T-helper 1 cell treated with Interleukin-12 subunit alpha and Interleukin-12 subunit beta and Interleukin-4 antibody, amounts not matched to agents 30 μg/mL and 1 μg/mL, for 36 hours (primary cell): ENCODE measurements at regions not wholly inside any gene's neighbourhood (a gene's known extent, or its start where the extent isn't known, plus 50 kb on each side); places are given as distances from the start of the nearest gene placed in this dataset.

Source experiments
- H3K27ac Mint-ChIP-seq: one replicate; pipeline ENCODE4 v1.8.0; 2021; ENCODE audit warnings: mild to moderate bottlenecking, mixed read lengths
- H3K27me3 Mint-ChIP-seq: one replicate; pipeline ENCODE4 v1.8.0; 2021; ENCODE audit warnings: low read depth, mixed read lengths
- H3K36me3 Mint-ChIP-seq: one replicate; pipeline ENCODE4 v1.8.0; 2021; ENCODE audit warnings: low read depth, mixed read lengths
- H3K4me1 Mint-ChIP-seq: one replicate; pipeline ENCODE4 v1.8.0; 2021; ENCODE audit warnings: low read depth, mixed read lengths
- H3K4me3 Mint-ChIP-seq: one replicate; pipeline ENCODE4 v1.8.0; 2021; ENCODE audit warnings: mild to moderate bottlenecking, moderate library complexity, mixed read lengths
- H3K9me3 Mint-ChIP-seq: one replicate; pipeline ENCODE4 v1.8.0; 2021; ENCODE audit warnings: mixed read lengths

DNA sequence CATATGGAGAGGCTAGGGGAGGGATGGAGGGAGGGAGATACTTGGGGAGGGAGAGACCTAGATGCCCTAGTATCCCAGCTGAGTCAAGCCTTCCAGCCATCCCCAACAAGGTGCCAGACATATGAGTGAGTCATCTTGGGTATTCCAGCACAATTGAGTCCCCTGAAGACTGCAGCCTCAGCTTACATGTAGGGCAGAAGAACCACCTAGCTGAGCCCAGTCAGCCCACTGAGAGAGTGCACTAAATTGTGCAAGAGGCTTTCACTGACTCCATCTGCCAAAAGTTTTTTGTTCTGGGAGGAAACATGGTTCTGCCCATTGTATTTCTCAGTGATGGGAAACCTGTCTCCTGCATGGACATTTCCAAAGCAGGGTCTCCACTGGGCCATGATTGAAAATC is 76.4 kb downstream of the FOXD2 start:
- Mint-ChIP-seq H3K4me1 (no peaks in the 10 kb centered on the region), H3K27me3 (peaks cover 30% of the 10 kb centered on the region), H3K9me3 (peaks cover 8% of the 10 kb centered on the region), H3K27ac (no peak overlapping the region), H3K36me3 (no peaks in the 10 kb centered on the region), H3K4me3 (no peak overlapping the region)

DNA sequence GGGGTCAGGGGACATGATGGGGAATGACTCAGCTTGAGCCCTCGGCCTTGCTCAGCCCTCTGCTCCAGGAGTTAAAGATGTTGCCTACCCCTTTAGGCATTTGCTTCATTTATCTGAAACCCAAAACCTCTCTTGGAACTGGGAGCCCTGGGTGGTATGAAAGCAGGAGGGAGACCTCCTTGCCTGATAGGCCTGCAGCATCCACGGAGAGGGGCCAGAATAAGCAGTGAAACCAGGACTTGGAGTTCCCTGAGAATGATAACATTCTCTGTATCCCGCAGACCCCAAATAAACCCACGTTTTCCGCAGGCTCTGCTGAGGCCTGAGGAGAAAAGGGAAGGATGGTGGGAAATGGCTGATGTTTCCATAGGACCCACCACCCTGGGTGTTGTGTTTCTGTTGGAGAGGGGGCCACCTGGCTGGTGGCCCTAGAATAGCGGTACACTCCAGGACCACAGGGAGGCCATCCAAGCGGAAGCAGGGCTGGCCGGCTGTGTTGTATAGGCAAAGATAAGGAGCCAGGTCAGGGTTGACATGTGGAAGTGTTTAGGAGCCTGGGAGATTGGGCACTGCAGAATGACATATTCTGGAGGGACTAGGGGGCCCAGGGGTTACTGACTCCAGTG is 77.4 kb downstream of the FOXD2 start:
- H3K27ac Mint-ChIP-seq, result no peak overlapping the region
- H3K36me3 Mint-ChIP-seq, result no peaks in the 10 kb centered on the region
- no peak overlapping the region for H3K4me3 Mint-ChIP-seq
- H3K9me3 Mint-ChIP-seq, result peaks cover 8% of the 10 kb centered on the region
- peaks cover 20% of the 10 kb centered on the region for H3K27me3 Mint-ChIP-seq
- H3K4me1 Mint-ChIP-seq, result no peaks in the 10 kb centered on the region

DNA sequence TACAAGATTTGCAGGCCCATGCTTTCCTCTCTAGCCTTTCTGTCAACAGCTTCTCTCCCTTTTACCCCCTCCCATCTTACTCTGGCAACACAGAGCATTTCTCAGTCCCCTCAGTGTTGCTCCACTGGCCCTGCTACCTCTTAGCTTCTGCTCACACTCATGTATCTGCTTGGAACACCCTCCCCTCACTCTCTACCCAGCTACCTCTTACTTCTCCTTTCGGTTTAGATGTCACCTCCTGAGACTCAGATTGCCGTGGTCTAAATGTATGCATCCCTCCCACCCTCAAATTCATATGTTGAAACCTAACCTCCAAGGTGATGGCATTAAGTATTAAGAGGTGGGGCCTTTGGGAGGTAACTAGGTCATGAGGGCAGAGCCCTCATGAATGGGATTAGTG is 80.1 kb downstream of the FOXD2 start:
- H3K27me3 Mint-ChIP-seq, result no peaks in the 10 kb centered on the region
- H3K36me3 Mint-ChIP-seq, result no peaks in the 10 kb centered on the region
- no peaks in the 10 kb centered on the region for H3K4me1 Mint-ChIP-seq
- peaks cover 4% of the 10 kb centered on the region for H3K9me3 Mint-ChIP-seq
- no peak overlapping the region for H3K27ac Mint-ChIP-seq
- H3K4me3 Mint-ChIP-seq, result no peak overlapping the region

DNA sequence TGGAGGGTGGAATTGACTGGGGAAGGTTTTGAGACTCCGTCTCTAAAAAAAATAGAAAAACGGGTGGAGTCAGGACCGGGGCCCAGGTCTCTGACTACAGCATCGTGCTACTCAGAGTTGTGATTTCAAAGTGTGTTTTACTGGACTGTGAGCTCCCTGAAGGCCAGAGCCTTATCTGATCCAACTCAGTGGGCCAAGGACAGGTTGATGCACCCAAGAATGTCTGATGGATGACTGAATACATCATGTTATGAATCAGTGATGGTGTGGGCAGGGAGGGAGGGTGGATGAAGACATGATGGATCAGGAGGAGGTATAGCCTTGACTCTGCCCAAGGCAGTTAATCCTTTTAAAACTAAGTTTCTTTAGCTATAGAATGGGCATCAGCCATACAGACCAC is 81.6 kb downstream of the FOXD2 start:
- Mint-ChIP-seq H3K9me3 (no peaks in the 10 kb centered on the region), H3K4me3 (no peak overlapping the region), H3K4me1 (no peaks in the 10 kb centered on the region), H3K36me3 (no peaks in the 10 kb centered on the region), H3K27ac (no peak overlapping the region), H3K27me3 (peaks cover 7% of the 10 kb centered on the region)

DNA sequence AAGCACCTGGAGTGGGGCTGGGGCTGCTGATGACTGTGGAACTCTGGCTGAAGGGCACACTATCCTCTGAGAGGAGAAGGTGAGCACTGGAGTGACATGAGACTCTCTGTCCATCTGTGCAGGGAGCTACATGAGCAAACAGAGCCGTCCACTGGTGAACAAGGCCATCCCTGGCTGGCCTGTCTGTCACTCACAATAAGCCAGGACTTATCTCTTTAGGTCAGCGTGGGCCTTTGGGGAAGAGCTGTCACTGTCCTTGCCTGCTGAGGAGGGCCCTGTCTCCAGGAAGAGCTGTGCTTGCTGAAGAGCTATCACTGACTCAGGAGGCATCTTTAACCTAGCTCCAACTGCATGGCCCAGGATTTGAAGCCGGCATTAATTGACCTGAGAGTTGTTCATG is 82.1 kb downstream of the FOXD2 start:
- H3K9me3 Mint-ChIP-seq, result no peaks in the 10 kb centered on the region
- H3K27me3 Mint-ChIP-seq, result peaks cover 12% of the 10 kb centered on the region
- H3K4me1 Mint-ChIP-seq, result no peaks in the 10 kb centered on the region
- no peak overlapping the region for H3K27ac Mint-ChIP-seq
- H3K36me3 Mint-ChIP-seq, result no peaks in the 10 kb centered on the region
- H3K4me3 Mint-ChIP-seq, result no peak overlapping the region

DNA sequence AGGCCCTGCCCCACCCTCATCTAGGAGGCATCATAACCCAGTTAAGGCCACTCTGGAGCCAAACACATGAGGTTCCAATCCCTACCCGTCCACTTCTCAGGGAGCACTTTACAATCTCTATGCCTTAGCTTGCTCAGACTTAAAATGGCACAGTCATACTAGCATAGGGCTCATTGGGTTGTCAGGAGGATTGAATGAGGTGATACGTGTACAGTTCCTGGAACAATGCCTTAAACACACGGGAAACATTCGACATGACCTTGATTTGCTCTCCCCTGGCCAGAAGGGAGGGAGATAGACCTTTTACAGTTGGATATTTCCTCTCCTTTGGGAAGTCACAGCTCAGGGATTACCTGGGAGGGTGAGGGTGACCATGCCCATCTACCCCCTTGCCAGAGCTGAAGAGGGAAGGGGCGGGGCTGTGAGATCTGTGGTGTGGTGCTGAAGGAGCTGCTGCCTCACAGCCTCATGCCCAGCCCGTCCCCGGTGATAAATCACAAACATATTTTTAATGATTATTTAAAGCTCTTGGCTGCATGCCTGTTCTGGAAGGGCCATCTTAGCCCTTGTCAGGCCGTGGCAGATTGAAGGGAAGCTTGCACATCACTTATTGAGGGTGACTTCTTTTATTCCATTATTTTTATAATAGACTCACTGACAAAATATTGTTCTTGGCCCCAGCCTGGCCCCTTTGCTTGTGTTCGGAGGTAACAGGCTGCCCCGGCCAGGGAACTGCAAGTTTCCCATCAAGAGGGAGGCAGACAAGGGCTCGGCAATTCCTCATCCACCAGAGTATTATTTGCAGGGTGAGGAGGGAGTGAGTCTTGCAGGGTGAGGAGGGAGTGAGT is 83.4 kb downstream of the FOXD2 start:
- Mint-ChIP-seq H3K4me1 (no peaks in the 10 kb centered on the region), H3K27ac (no peak overlapping the region), H3K9me3 (no peaks in the 10 kb centered on the region), H3K4me3 (no peak overlapping the region), H3K27me3 (peaks cover 14% of the 10 kb centered on the region), H3K36me3 (no peaks in the 10 kb centered on the region)

DNA sequence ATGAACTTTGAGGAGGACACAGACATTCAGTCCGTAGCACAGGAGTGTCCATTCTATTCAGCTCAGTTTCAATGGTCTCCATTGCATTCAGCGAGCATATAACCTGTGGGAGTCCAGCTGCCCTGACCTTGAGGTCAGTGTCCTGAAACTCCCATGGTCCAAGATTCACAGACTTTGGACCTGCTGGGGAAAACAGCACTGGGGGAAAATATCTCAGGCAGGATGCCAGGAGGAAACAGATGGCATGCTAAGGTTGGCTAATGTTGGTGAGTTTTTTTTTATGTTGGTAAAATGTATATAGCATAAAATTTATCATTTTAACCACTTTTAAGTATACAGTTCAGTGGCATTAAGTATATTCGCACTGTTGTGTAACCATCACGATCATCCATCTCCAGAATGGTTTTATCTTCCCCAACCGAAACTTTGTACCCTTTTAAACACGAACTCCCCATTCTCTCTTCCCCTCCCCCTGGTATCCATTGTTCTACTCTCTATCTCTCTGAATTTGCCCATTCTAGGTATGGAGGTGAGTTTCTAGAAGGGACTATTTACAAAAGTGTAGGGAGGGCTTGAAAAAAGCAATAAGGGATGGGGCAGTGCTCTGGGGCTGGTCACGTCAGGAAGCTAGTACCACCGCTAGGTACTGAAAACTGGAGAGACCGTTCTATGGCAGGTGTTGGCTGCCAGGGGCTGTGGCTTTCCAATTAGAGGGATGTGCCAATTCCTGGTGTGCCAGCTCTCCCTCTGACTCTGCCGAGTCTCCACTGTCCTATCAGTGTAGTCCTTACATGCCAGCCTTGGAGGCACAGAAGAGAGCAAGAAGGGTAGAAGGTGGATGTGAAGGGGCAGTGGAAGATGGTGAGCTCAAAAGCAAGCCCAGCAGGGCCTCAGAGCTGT is 85.3 kb downstream of the FOXD2 start:
- H3K27me3 Mint-ChIP-seq, result peaks cover 14% of the 10 kb centered on the region

DNA sequence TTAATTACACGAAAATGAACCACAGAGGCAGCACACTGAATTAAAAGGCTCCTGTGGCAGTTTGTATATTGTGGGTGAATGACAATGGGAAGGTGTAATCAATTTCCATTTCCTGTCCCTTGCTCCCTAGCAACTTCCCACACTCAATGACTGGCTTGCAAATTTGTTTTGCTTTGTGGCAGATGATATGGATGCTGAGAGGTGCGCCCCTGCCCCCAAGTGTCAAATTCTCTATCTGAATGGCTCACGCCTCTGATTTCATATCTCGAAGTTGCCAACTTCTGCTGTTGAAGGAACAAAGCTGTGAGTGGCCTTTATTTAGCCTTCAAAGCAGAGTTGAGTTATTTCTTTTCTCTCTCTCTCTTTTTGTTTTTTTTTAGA is 86.0 kb downstream of the FOXD2 start:
- no peaks in the 10 kb centered on the region for H3K4me1 Mint-ChIP-seq
- H3K4me3 Mint-ChIP-seq, result no peak overlapping the region
- peaks cover 10% of the 10 kb centered on the region for H3K9me3 Mint-ChIP-seq
- H3K36me3 Mint-ChIP-seq, result no peaks in the 10 kb centered on the region
- peaks cover 18% of the 10 kb centered on the region for H3K27me3 Mint-ChIP-seq
- no peak overlapping the region for H3K27ac Mint-ChIP-seq

More for the DNA sequence above, 85.3 kb downstream of the FOXD2 start:
- Mint-ChIP-seq H3K36me3 (no peaks in the 10 kb centered on the region), H3K4me3 (no peak overlapping the region), H3K4me1 (no peaks in the 10 kb centered on the region), H3K9me3 (peaks cover 5% of the 10 kb centered on the region), H3K27ac (no peak overlapping the region)

DNA sequence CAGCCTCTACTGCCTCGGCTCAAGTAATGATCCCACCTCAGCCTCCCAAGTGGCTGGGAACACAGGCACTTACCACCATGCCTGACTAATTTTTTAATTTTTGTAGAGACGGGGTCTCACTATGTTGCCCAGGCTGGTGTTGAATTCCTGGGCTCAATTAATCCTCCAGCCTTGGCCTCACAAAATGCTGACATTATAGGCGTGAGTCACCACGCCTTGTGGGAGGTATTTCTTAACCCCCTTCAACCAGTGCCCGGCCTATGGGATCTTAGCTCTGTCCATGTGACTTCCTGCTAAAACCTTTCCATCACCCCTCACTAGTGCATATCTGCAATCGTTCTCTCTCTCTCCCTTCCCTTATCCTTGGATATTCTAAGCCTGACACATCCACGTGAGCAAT is 86.4 kb downstream of the FOXD2 start:
- Mint-ChIP-seq H3K27ac (no peak overlapping the region), H3K4me1 (no peaks in the 10 kb centered on the region), H3K36me3 (no peaks in the 10 kb centered on the region), H3K4me3 (no peak overlapping the region), H3K9me3 (peaks cover 10% of the 10 kb centered on the region), H3K27me3 (peaks cover 18% of the 10 kb centered on the region)

DNA sequence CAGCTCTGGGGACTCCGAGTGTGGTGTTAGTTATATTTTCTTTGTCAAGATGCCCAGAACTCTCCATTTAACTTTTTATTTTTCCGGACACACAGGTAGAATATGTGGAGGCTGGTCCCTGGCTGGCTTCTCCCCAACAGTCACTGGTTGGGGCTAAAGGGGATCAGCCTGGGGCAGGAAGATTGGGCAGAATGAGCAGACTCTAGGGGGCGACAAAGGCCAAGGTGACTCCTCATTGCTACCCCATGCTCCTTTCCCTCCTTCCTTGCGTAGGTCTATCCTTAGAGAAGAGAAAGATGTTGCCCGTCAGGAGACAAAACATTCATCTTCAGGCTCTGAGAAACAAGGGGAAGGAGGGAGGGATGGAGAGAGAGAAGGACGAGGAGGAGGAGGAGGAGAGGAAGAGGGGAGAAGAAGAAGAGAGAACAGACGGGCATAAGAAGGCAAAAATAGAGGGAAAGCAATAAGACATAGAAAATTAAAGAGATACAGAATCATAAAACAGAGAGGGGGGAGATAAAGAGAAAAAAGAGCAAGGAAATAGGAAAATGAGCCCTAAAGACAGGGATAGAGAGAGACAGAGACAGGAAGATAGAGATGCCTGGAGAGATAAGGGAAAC is 89.9 kb downstream of the FOXD2 start:
- Mint-ChIP-seq H3K36me3 (no peaks in the 10 kb centered on the region), H3K27me3 (peaks cover 44% of the 10 kb centered on the region), H3K4me3 (no peak overlapping the region), H3K27ac (no peak overlapping the region), H3K9me3 (peaks cover 10% of the 10 kb centered on the region), H3K4me1 (no peaks in the 10 kb centered on the region)

DNA sequence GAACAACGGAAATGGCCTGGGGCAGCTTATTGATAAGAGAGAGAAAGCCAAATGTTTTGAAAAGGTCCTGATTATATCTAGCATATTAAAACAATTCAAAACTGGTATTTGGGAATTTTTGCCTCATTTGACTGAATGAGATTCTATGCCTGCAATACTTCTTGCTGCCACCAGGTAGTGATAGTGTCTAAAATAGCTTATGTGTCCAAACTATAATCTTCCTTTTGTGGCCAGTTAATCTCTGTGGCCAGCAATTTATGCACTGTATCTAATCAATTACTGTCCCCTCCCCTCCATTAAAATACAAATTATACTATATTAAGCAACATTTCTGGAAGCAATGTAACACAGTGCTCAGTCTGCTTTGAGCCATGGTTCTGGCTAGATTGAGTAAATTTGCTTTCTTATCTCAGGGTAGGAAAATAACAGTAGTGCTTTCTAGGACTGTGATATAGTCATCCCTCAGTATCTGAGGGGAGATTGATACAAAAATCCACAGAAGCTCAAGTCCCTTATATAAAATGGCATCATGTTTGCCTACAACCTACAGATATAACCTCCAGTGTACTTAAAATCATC is 91.8 kb downstream of the FOXD2 start:
- no peaks in the 10 kb centered on the region for H3K36me3 Mint-ChIP-seq
- H3K4me1 Mint-ChIP-seq, result peaks cover 2% of the 10 kb centered on the region
- peaks cover 10% of the 10 kb centered on the region for H3K9me3 Mint-ChIP-seq
- H3K27ac Mint-ChIP-seq, result no peak overlapping the region
- peaks cover 54% of the 10 kb centered on the region for H3K27me3 Mint-ChIP-seq
- H3K4me3 Mint-ChIP-seq, result no peak overlapping the region

DNA sequence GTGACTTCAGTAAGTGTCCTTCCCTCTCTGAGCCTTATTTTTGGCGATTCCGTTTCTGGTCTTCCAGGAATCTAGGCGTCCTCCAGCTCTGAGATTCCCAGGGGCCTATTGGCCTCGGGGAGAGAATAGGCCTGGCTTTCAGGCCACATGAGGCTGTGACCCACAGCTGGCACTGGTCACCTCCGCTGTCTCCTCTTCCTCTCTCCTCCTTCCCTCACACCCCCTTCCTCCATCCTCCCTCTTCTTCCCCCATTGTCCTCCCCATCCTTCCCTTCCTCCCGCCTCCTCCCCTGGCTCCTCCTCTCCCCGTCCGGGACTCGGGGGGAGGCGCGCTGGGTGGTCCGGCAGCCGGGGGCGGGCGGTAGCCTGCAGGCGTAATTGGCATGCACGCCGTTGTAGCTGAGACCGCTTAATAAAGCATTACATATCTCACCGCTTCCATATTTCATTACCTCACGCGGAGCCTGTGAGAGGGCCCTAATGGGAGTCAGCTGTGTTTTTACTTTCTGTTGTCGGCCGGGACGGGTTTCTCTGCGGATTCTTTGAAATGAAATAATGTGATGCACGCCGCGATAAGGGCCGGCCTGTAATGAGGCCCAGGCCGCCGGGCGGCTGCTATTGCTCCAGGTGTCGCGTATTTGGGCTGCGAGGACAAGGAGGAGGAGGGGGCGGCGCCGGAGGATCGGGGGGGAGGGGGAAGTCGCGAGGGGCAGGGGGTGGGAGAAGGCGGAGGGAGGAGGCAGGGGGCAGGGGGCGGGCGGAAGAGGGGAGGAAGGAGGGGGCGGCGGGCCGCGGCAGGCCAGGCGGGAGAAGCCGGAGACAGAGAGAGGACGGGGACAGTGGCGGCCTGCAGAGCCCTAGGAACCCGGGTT is 95.3 kb downstream of the FOXD2 start:
- Mint-ChIP-seq H3K4me3 (no peak overlapping the region), H3K27ac (no peak overlapping the region), H3K27me3 (peaks cover 58% of the 10 kb centered on the region), H3K4me1 (peaks cover 2% of the 10 kb centered on the region), H3K36me3 (no peaks in the 10 kb centered on the region), H3K9me3 (peaks cover 5% of the 10 kb centered on the region)

DNA sequence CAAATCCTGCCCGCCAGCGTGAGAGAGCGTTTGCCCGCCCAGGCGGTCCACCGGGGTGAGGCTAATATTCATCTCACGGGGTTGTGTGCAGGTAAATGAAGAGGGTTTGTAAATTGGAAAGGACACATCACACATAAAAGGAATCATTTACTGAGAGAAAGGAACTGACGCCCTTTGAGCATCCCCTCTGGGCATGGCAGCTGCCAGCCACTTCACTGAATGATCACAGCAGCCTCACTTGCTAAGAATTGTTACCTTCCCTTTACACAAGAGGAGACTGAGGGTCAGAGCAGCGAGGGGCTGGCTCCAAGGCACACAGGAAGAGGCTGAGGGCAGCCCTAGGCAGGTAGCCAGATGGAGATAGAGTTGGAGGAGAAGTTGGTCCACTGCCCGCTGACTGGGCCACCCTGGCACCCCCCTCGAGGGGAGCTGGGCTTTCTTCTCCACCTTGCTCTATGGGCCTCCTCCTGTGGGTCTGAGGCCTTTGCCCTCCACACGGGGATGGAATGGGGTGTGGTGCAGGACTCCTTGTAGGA is 96.0 kb downstream of the FOXD2 start:
- H3K4me1 Mint-ChIP-seq, result peaks cover 2% of the 10 kb centered on the region

More for the DNA sequence above, 96.0 kb downstream of the FOXD2 start:
- Mint-ChIP-seq H3K27ac (no peak overlapping the region), H3K9me3 (no peaks in the 10 kb centered on the region), H3K36me3 (no peaks in the 10 kb centered on the region), H3K4me3 (no peak overlapping the region), H3K27me3 (peaks cover 55% of the 10 kb centered on the region)
